Esophagus muscularis mucosa (tissue), 3 donors: ENCODE measurements at regions not wholly inside any gene's neighbourhood (a gene's known extent, or its start where the extent isn't known, plus 50 kb on each side); places are given as distances from the start of the nearest gene placed in this dataset.

ENCODE experiments used
- POLR2A ChIP-seq: fragments of 450-650 bp; IDR thresholded peaks from one replicate; pipeline ENCODE4 v1.6.1; 2017; ENCODE audit warnings: antibody characterized with exemption, moderate library complexity, mild to moderate bottlenecking, low read depth
- TF ChIP-seq, protein P1 (sequence below), 3 experiments: fragments of 200-600 bp in 2 of 3; fragments of 450-650 bp in 1 of 3; sonication (generic) in 2 of 3; IDR thresholded peaks; one replicate each; pipeline ENCODE4 v1.5.1; 2017 to 2019; ENCODE audit warnings: antibody characterized with exemption in 3 of 3, mild to moderate bottlenecking in 2 of 3, moderate library complexity in 1 of 3

DNA sequence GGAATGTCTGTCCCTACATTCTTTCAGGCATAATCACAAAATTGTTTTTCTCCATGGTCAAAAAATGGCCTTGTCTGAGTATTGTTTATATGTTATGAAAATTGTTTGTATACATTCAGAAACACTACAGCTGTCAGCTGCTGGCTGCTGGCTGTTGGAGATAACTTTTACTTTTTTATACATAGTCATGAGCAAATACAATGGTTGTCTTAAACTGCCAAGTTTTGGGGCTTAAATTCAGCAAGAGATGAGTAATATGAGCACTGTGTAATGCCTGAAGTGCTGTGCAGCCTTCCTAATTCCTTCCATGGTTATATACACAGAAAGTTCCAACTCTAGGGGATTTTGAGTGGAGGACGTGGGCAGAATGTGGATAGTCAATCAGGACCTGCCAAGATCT, 168.9 kb upstream of the RMP24 start:
- TF ChIP-seq, protein P1, sequence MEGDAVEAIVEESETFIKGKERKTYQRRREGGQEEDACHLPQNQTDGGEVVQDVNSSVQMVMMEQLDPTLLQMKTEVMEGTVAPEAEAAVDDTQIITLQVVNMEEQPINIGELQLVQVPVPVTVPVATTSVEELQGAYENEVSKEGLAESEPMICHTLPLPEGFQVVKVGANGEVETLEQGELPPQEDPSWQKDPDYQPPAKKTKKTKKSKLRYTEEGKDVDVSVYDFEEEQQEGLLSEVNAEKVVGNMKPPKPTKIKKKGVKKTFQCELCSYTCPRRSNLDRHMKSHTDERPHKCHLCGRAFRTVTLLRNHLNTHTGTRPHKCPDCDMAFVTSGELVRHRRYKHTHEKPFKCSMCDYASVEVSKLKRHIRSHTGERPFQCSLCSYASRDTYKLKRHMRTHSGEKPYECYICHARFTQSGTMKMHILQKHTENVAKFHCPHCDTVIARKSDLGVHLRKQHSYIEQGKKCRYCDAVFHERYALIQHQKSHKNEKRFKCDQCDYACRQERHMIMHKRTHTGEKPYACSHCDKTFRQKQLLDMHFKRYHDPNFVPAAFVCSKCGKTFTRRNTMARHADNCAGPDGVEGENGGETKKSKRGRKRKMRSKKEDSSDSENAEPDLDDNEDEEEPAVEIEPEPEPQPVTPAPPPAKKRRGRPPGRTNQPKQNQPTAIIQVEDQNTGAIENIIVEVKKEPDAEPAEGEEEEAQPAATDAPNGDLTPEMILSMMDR (IDR thresholded peaks at IDR 0.05): no peak
- no peak for TF ChIP-seq POLR2A
